OCI-LY3 (cell line): ENCODE measurements at regions not wholly inside any gene's neighbourhood (a gene's known extent, or its start where the extent isn't known, plus 50 kb on each side); places are given as distances from the start of the nearest gene placed in this dataset.

Experiments used
- H2AFZ ChIP-seq: fragments of 200-600, 300-600 bp; shearing (Covaris generic); 2 replicates; pipeline ENCODE4 v1.6.0; 2014; ENCODE audit warnings: antibody characterized with exemption, low read depth, low read length
- H3K27ac ChIP-seq: fragments of 200-600, 300-600 bp; sonication (generic); 2 replicates; pipeline ENCODE4 v1.5.1; 2014; ENCODE audit warnings: mild to moderate bottlenecking, low read length, moderate library complexity, mixed read lengths
- H3K27me3 ChIP-seq: fragments of 200-600, 300-600 bp; sonication (generic); 2 replicates; pipeline ENCODE4 v1.6.1; 2014; ENCODE audit warnings: low read depth, low read length, mixed read lengths
- H3K36me3 ChIP-seq: fragments of 200-600, 300-600 bp; sonication (generic); replicated peaks from 2 replicates; pipeline ENCODE3; 2014; ENCODE audit warnings: low read depth, low read length, mixed read lengths
- H3K4me1 ChIP-seq: fragments of 300-600, 200-600 bp; sonication (generic); 2 replicates; pipeline ENCODE4 v1.6.1; 2014; ENCODE audit warnings: low read length, mixed read lengths
- H3K4me2 ChIP-seq: fragments of 200-600, 300-600 bp; sonication (generic); 2 replicates; pipeline ENCODE4 v1.6.1; 2014; ENCODE audit warnings: low read length, mixed read lengths
- H3K4me3 ChIP-seq: fragments of 300-600, 200-600 bp; sonication (generic); 2 replicates; pipeline ENCODE4 v1.5.1; 2014; ENCODE audit warnings: antibody characterized with exemption, mild to moderate bottlenecking, low read length, moderate library complexity
- H3K79me2 ChIP-seq: fragments of 300-600, 200-600 bp; shearing (Covaris generic); 2 replicates; pipeline ENCODE4 v1.6.1; 2014; ENCODE audit warnings: mild to moderate bottlenecking, low read length, mixed read lengths
- H3K9ac ChIP-seq: fragments of 300-600, 200-600 bp; shearing (Covaris generic); 2 replicates; pipeline ENCODE4 v1.6.0; 2014; ENCODE audit warnings: mild to moderate bottlenecking, low read length, moderate library complexity
- H3K9me3 ChIP-seq: fragments of 200-600, 300-600 bp; shearing (Covaris generic); 2 replicates; pipeline ENCODE4 v1.6.1; 2014; ENCODE audit warnings: low read length, mixed read lengths; ENCODE audit not compliant: insufficient read depth
- H4K20me1 ChIP-seq: fragments of 200-600, 300-600 bp; sonication (generic); 2 replicates; pipeline ENCODE4 v1.6.1; 2016; ENCODE audit warnings: low read length, mixed read lengths; ENCODE audit not compliant: insufficient read depth
- EZH2phosphoT487 ChIP-seq: fragments of 200-600 bp; shearing (Covaris generic); IDR thresholded peaks from 2 replicates; pipeline ENCODE4 v1.6.1; 2018; ENCODE audit warnings: antibody characterized with exemption, mixed run types, low read depth
- TF ChIP-seq, protein P1 (sequence below): fragments of 200-600, 300-600 bp; sonication (generic); IDR thresholded peaks from 2 replicates; pipeline ENCODE4 v1.5.1; 2014; ENCODE audit warnings: antibody characterized with exemption, low read length, low read depth

DNA sequence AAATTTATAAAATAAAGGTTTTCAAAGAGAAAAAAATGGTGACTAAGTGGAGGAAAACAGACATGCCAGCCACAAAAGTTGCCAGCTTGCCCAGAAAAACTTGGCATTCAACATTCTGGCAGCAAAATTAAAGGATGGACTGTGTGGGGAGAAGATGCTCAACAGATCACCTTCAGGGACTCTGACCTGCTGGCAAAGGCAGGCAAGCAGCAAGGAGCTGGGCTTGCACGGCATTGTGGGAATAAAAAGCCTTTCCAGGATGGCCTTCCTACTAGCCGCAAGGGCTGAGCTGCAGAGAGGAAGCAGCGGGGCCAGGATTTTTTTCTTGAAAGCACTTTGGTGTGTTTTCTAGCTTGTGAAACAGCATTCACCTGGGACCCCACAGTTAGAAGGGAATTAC is 101.9 kb upstream of the CACNA2D3 start:
- Histone ChIP-seq H3K9me3 (no peaks in the 10 kb centered on the region), H2AFZ (no peak overlapping the region), H3K4me2 (no peak overlapping the region), H4K20me1 (no peaks in the 10 kb centered on the region), H3K4me1 (no peaks in the 10 kb centered on the region), H3K4me3 (no peak overlapping the region), H3K79me2 (no peaks in the 10 kb centered on the region), H3K9ac (no peak overlapping the region), H3K27ac (no peak overlapping the region), H3K27me3 (peaks cover 7% of the 10 kb centered on the region; the same call in 1 of the 2 replicates), H3K36me3 (no peaks in the 10 kb centered on the region)
- TF ChIP-seq EZH2phosphoT487: no peak
- TF ChIP-seq, protein P1, sequence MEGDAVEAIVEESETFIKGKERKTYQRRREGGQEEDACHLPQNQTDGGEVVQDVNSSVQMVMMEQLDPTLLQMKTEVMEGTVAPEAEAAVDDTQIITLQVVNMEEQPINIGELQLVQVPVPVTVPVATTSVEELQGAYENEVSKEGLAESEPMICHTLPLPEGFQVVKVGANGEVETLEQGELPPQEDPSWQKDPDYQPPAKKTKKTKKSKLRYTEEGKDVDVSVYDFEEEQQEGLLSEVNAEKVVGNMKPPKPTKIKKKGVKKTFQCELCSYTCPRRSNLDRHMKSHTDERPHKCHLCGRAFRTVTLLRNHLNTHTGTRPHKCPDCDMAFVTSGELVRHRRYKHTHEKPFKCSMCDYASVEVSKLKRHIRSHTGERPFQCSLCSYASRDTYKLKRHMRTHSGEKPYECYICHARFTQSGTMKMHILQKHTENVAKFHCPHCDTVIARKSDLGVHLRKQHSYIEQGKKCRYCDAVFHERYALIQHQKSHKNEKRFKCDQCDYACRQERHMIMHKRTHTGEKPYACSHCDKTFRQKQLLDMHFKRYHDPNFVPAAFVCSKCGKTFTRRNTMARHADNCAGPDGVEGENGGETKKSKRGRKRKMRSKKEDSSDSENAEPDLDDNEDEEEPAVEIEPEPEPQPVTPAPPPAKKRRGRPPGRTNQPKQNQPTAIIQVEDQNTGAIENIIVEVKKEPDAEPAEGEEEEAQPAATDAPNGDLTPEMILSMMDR: no peak

DNA sequence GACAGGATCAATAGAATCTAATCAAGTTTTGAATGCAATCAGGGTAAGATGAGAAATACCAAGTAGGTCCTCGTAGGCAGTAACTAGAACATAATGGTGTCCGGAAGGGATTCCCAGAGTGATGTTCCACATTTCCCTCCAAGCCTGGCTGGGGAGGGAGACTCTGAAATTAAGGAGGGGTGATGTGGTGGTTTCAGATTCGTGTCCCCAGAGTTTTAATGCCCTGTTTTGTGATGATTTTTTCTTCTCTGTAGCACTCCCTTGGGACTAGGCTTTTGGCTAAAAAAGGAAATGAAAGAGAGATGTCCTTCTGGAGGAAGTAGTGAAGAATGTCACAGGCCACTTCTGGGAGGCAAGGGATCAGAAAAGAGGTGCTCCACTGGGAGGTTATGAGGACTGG is 108.3 kb upstream of the CACNA2D3 start:
- Histone ChIP-seq H3K79me2 (no peaks in the 10 kb centered on the region), H3K9me3 (no peaks in the 10 kb centered on the region), H3K4me1 (no peaks in the 10 kb centered on the region), H3K9ac (no peak overlapping the region), H4K20me1 (no peaks in the 10 kb centered on the region), H3K36me3 (no peaks in the 10 kb centered on the region), H3K4me2 (no peak overlapping the region), H2AFZ (no peak overlapping the region), H3K27me3 (peaks cover 10% of the 10 kb centered on the region; the same call in 1 of the 2 replicates), H3K27ac (no peak overlapping the region), H3K4me3 (no peak overlapping the region)
- TF ChIP-seq, protein P1: no peak
- no peak for TF ChIP-seq EZH2phosphoT487

DNA sequence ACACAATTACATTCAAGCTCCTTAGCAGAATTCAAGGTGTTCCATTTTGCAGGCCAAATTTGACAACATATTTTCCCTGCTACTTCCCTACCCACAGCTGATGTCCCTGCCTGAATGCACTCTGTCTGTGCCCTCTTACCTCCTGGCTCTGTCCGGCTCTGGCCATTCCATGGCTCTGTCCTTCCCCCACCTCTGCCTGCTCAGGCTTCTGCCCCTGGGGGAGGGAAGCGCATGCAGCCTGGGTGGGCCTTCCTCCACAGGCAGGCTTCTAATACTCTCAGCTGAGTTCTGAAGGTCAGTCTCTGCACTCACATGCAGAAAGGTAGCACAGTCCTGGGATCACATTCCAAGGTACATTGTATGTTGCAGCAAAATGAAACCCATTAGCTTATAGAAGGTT is 113.6 kb upstream of the CACNA2D3 start:
- H3K9ac ChIP-seq: no peak overlapping the region
- H3K36me3 ChIP-seq: no peaks in the 10 kb centered on the region
- no peak overlapping the region for H3K4me3 ChIP-seq
- no peak for TF ChIP-seq EZH2phosphoT487
- TF ChIP-seq, protein P1: no peak
- H3K27ac ChIP-seq: no peak overlapping the region
- no peak overlapping the region for H3K4me2 ChIP-seq
- H3K79me2 ChIP-seq: no peaks in the 10 kb centered on the region
- no peaks in the 10 kb centered on the region for H4K20me1 ChIP-seq
- H3K27me3 ChIP-seq: peaks cover 11% of the 10 kb centered on the region; the same call in 1 of the 2 replicates
- no peaks in the 10 kb centered on the region for H3K9me3 ChIP-seq
- no peak overlapping the region for H2AFZ ChIP-seq
- H3K4me1 ChIP-seq: no peaks in the 10 kb centered on the region

DNA sequence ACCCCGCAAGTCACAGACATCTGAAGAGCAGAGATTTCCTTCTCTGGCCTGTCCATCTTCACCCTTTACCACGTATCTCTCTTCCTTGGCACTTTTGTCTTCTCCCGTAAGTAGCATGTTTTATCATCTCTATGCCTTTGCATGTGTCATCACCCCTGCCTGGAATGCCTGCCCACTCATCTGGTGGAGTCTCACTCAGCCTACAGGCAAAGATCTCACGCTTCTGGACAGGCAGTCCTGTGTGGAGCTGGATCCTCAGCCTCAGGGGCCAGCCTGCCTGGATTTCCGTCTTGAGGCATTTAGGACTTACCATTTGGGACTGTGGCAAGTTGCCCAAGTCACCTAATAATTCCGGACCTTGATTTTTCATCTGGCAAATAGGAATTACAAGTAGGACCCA is 114.3 kb upstream of the CACNA2D3 start:
- Histone ChIP-seq H3K79me2 (no peaks in the 10 kb centered on the region), H3K9ac (no peak overlapping the region), H3K9me3 (no peaks in the 10 kb centered on the region), H3K4me3 (no peak overlapping the region), H3K4me2 (no peak overlapping the region), H2AFZ (no peak overlapping the region), H3K27ac (no peak overlapping the region), H4K20me1 (no peaks in the 10 kb centered on the region), H3K27me3 (peaks cover 13% of the 10 kb centered on the region; the same call in 1 of the 2 replicates), H3K36me3 (no peaks in the 10 kb centered on the region), H3K4me1 (no peaks in the 10 kb centered on the region)
- TF ChIP-seq EZH2phosphoT487: no peak
- TF ChIP-seq, protein P1: no peak
